Small intestine (tissue), 7 donors: ENCODE measurements at regions not wholly inside any gene's neighbourhood (a gene's known extent, or its start where the extent isn't known, plus 50 kb on each side); places are given as distances from the start of the nearest gene placed in this dataset.

Experiments used
- DNase-seq, 2 donors: peaks; one replicate each; pipeline versions ENCODE4 v3.0.0 to v3.0.0-alpha.2; 2013
- FAIRE-seq: peaks from 2 replicates; lab custom pipeline; 2012; peaks lifted over from hg19 to GRCh38; lab: Jason Lieb, UNC
- H3K27ac ChIP-seq, 3 donors: one replicate each; pipeline ENCODE4 v1.5.1; 2013; ENCODE audit warnings: low read length in 2 of 3, mild to moderate bottlenecking in 2 of 3, control low read depth in 1 of 3, inconsistent platforms in 1 of 3, low read depth in 1 of 3, moderate library complexity in 1 of 3
- H3K27me3 ChIP-seq, 3 donors: one replicate each; pipeline ENCODE4 v1.6.1; 2013; ENCODE audit warnings: low read length in 3 of 3, inconsistent platforms in 1 of 3; ENCODE audit not compliant: control insufficient read depth in 3 of 3, insufficient read depth in 3 of 3
- H3K36me3 ChIP-seq, 3 donors: one replicate each; pipeline ENCODE4 v1.6.1; 2013; ENCODE audit warnings: low read length in 3 of 3, inconsistent platforms in 1 of 3, low read depth in 1 of 3, mild to moderate bottlenecking in 1 of 3, moderate library complexity in 1 of 3; ENCODE audit not compliant: control insufficient read depth in 3 of 3, insufficient read depth in 2 of 3
- H3K4me1 ChIP-seq, 3 donors: one replicate each; pipeline ENCODE4 v1.6.1; 2013; ENCODE audit warnings: low read length in 2 of 3, inconsistent platforms in 1 of 3, low read depth in 1 of 3, mild to moderate bottlenecking in 1 of 3, moderate library complexity in 1 of 3; ENCODE audit not compliant: control insufficient read depth in 3 of 3, insufficient read depth in 2 of 3
- H3K4me3 ChIP-seq, 3 donors: one replicate each; pipeline ENCODE4 v1.5.1; 2013; ENCODE audit warnings: low read length in 3 of 3, control low read depth in 1 of 3, inconsistent platforms in 1 of 3, low read depth in 1 of 3, mild to moderate bottlenecking in 1 of 3, moderate library complexity in 1 of 3
- H3K9me3 ChIP-seq, 2 donors: one replicate each; pipeline ENCODE4 v1.6.1; 2013; ENCODE audit warnings: low read depth in 1 of 2, low read length in 1 of 2; ENCODE audit not compliant: control insufficient read depth in 2 of 2, insufficient read depth in 1 of 2
- WGBS, 3 donors: extraction: QIAGEN DNeasy Blood & Tissue Kit; methylation state at CpG; one replicate each; pipeline ENCODE4 v1.1.7; 2013; 5-methylcytosine and 5-hydroxymethylcytosine counted together
- donor health status: healthy with polysubstance abuse.
- donor health status: control.
- donor health status: control.
- donor health status: Bipolar disorder and iron deficiency.
- donor health status: healthy.

DNA sequence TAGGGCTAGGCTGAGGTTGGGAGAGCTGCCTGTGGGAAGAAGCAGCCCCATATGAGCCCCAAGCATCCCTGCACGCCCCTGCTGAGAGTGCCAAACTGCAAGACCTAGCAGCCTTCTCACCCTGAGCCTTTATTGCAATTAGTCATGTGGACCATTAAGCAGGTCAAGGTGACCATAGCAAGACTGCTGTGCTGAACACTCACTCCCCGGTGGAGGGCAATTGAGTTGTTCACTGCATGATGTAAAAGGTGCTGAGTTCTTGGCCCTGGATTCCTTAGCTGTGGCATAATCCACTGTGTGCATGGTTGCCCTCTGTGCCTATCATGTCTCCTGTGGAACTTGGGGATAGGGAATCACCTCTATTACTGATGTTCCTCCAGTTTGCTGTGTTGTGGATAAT is 131.1 kb downstream of the FOXD1 start:
- 57 to 69% (median 59%) methylated on average over 2 of the region's 2 CpGs for WGBS, 3 donors

DNA sequence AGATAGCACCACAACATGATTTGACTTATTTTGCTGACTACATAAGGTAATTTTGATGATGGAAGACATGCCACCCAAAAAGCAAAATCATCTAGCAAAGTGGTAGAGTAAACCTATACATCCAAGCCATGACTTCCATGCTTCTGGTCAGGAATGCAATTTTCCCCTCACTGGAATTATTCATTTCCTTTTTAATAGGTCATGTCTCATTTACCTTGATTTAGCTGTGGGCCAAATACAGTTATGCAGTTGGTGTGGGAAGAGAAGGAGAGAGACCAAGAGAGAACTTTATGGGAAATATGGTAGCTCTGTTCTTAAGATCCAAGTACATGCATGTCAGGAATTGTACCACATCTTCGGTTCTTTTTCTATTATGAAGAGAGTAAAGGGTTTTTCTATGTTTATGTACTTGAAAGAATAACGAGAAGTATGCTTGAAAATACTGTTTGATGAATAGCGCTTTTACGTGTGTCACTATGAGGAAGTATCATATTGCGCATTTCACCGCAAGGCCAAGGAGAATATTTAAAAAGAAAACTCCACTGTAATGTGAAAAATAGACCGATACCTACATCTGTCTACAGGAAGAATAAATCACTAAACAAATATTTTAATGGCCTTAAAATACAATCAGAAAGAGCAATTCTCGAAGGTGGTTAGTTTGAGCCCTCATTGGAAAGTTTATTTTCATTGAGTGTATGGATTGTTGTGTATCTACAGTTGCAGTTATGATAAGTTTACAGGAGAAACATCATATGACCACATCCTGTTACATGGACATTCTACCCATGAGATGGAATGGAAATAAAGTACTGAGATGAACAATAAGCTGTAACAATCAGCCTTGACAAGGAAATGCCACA is 134.0 kb downstream of the FOXD1 start:
- 69 to 81% (median 74%) methylated on average over 8 of the region's 8 CpGs for WGBS, 3 donors
- FAIRE-seq (no peak), DNase-seq (no peak)
- H3K9me3 ChIP-seq = no peaks in the 10 kb centered on the region
- H3K27ac ChIP-seq = no peak overlapping the region
- H3K4me1 ChIP-seq = no peaks in the 10 kb centered on the region
- peaks cover 0 to 60% (median 21%) of the 10 kb centered on the region in 3 donors for H3K27me3 ChIP-seq
- H3K36me3 ChIP-seq = no peaks in the 10 kb centered on the region
- no peak overlapping the region for H3K4me3 ChIP-seq

More for the DNA sequence above, 131.1 kb downstream of the FOXD1 start:
- H3K27me3 ChIP-seq = peaks cover 0 to 39% (median 15%) of the 10 kb centered on the region in 3 donors
- DNase-seq (no peak), FAIRE-seq (no peak)
- H3K27ac ChIP-seq = no peak overlapping the region
- H3K4me3 ChIP-seq = no peak overlapping the region
- H3K36me3 ChIP-seq = no peaks in the 10 kb centered on the region
- H3K4me1 ChIP-seq = no peaks in the 10 kb centered on the region
- H3K9me3 ChIP-seq = no peaks in the 10 kb centered on the region

GRCh38 chr5:73312872-73313510 is 135.6 kb downstream of the FOXD1 start:
- H3K9me3 ChIP-seq = no peaks in the 10 kb centered on the region
- H3K4me3 ChIP-seq = no peak overlapping the region
- H3K36me3 ChIP-seq = no peaks in the 10 kb centered on the region
- FAIRE-seq (no peak), DNase-seq (no peak)
- 46 to 54% (median 51%) methylated on average over 3 of the region's 3 CpGs for WGBS, 3 donors
- H3K4me1 ChIP-seq = no peaks in the 10 kb centered on the region
- no peak overlapping the region for H3K27ac ChIP-seq
- peaks cover 0 to 67% (median 21%) of the 10 kb centered on the region in 3 donors for H3K27me3 ChIP-seq

DNA sequence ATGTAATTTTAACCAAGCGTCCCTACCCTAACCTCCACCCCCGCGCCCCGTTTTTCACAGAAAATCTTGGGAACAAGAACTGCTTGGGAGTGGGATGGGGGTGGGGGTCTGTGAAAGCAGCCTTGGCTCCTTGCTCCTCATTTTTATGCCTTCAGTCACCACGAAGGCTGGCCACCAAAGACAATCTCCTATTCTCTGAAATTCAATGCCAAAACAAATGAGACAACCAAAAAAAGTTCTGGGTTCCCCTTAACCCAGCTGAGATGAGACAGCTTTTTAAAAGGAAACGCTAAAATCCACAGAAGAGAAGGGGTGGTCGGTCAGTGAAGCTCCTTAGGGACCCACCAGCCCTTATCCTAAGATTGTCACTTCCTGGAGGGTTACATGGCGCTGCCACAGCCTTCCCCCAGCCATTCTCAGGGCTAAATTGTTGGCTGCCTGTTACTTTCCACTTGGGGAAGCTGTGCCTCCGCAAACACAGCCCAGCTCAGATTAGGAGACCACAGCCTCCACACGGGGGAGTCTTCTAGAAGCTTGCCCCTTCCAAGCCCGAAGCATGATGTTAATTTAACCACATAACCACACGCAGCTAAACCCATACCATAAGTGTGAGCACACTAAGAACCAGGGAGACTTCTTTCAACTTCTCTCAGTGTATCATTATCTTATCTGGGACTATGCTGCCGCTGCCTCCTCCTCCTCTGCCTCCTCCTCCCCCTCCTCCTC is 136.3 kb downstream of the FOXD1 start:
- 24 to 29% (median 29%) methylated on average over 13 of the region's 13 CpGs for WGBS, 3 donors
- DNase-seq (peak; percentile 13 to 47), FAIRE-seq (no peak)
- Histone ChIP-seq H3K27me3 (peaks cover 0 to 70% (median 16%) of the 10 kb centered on the region in 3 donors), H3K36me3 (no peaks in the 10 kb centered on the region), H3K27ac (no peak overlapping the region), H3K9me3 (no peaks in the 10 kb centered on the region), H3K4me1 (no peaks in the 10 kb centered on the region), H3K4me3 (no peak overlapping the region)

GRCh38 chr5:73311291-73312110 is 137.1 kb downstream of the FOXD1 start:
- Histone ChIP-seq H3K9me3 (no peaks in the 10 kb centered on the region), H3K4me3 (no peak overlapping the region), H3K36me3 (no peaks in the 10 kb centered on the region), H3K27me3 (peaks cover 0 to 74% (median 17%) of the 10 kb centered on the region in 3 donors), H3K4me1 (no peaks in the 10 kb centered on the region), H3K27ac (no peak overlapping the region)
- FAIRE-seq (no peak), DNase-seq (peak in 1 of 2 donors; percentile 10)
- WGBS, 3 donors = 6 to 16% (median 12%) methylated on average over 31 of the region's 31 CpGs

DNA sequence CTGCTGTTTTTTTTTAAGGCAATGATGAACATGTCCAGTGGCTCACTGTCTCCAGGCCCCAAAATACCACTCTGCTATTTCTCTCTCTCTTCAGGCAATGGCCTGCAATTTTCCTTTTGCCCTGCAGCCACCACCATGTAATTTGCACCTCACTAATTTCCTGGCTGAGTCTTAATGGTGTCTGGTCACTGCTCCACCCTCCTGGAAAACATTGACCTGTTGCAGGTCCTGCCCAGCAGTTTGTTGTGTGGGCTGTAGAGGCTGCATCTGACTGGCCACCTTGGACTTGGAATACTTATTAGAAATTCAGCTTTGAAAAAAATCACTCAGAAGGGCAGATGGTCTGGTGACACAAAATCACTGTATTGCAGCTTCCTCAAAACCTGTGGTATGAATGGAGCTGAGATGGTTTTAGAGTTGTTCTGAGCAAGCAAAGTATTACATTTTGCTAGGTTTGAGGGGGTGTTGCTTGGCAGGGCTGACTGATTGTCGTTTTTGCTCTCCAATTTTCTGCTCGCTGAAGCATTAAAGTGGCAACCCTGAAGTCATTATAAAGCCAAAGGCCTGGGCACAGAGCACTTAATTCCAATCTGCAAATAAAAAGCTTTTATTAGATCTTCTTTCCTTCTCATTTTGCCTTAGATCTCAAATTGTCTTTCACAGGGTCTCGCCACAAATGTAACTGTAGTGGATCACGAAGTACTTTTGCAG is 134.8 kb downstream of the TMEM174 start:
- Histone ChIP-seq H3K4me1 (no peaks in the 10 kb centered on the region), H3K27ac (no peak overlapping the region), H3K27me3 (peaks cover 0 to 96% (median 43%) of the 10 kb centered on the region in 3 donors), H3K9me3 (no peaks in the 10 kb centered on the region), H3K4me3 (no peak overlapping the region), H3K36me3 (no peaks in the 10 kb centered on the region)
- no peak for DNase-seq
- 62 to 69% (median 68%) methylated on average over 4 of the region's 4 CpGs for WGBS, 3 donors
- FAIRE-seq = no peak

DNA sequence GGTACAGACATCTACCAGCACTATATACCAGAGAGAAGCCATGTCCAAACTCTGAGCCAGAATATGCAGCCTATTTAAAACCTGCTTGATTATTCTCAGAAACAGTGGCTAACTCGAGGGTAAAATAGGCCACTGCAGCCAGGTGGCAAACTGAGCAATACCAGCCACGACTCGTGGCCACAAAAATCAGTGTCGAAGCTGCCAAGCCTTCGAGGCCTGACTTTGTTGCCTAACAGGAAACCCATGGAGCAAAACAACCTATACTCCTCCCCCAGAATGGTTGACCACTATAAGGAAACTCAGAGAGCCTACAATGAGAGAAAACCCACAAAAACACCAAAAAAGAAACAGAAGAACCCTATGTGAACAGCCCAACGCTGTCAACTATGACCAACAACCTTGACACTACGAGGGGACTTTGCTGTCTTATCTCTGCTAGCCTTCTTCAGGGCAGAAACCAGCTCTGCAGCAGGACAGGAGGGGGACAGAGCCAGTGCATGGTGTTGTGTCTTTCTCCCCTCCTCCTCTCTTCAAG is 133.8 kb downstream of the TMEM174 start:
- FAIRE-seq = no peak
- DNase-seq = no peak
- H3K9me3 ChIP-seq = peaks cover 0 to 2% of the 10 kb centered on the region in 2 donors
- H3K4me3 ChIP-seq = no peak overlapping the region
- H3K36me3 ChIP-seq = no peaks in the 10 kb centered on the region
- no peaks in the 10 kb centered on the region for H3K4me1 ChIP-seq
- no peak overlapping the region for H3K27ac ChIP-seq
- peaks cover 0 to 96% (median 41%) of the 10 kb centered on the region in 3 donors for H3K27me3 ChIP-seq
- WGBS, 3 donors = 57 to 69% (median 64%) methylated on average over 7 of the region's 7 CpGs
